Activated T-cell treated with anti-CD3 and anti-CD28 coated beads, Interleukin-2, amount 50 U/mL, for 48 hours (primary cell): ENCODE measurements at regions not wholly inside any gene's neighbourhood (a gene's known extent, or its start where the extent isn't known, plus 50 kb on each side); places are given as distances from the start of the nearest gene placed in this dataset.
"Not testable (repeated sequence)": the region's sequence is repeated elsewhere in the genome, so short reads cannot be mapped to it uniquely, and the experiment has no call there.

Experiments
- DNase-seq, 2 experiments: peaks; one replicate each; pipeline ENCODE4 v3.0.0-alpha.2; 2020

DNA sequence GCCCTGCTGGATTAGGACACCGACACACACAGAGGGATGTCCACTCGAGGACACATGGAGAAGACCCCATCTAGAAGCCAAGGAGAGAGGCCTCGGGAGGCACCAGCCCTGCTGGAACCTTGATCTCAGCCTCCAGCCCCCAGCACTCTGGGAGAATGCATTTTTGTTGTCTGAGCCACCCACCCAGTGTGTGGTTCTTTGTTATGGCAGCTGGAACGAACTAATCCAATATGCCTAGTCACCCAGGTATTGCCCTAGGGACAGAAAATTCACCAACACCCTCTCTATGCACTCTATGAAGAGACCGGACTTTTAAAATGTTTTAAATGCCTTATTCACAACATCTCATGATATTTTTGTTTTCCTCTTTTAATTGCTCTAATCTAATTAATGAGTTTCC, 117.4 kb downstream of the CRYAA start:
- DNase-seq, result no peak

DNA sequence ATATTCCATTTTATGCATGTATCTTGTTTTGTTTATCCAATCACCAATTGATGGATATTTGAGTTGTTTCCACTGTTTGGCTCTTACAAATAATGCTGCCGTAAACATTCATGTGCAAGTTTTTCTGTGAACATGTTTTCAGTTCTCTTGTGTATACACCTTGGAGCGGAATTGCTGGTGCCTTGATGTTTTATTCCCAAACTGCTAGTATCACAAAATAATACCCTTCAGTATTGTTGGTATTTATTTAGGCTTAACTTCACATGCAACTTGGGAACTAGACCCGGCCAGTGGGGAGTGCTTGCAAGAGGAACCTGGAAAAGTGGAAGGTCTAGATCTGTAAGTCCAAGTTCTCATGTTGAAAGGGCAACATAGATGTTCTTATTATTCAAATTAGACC, 115.9 kb downstream of the CRYAA start:
- DNase-seq, result no peak

DNA sequence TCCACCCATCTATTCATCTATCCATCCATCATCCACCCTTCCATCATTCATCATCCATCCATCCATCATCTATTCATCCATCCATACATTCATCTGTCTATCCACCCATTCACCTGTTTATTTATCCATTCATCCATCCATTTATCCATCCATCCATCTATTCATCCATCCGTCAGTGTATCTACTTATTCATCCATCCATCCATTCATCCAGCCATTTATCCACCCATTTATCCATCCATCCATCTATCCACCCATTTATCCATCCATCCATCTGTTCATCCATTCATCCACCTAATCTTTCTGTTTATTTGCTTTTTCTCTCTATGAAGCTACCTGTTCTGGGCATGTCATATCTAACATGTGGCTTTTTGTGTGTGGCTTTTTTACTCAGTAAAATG, 115.4 kb downstream of the CRYAA start:
- no peak for DNase-seq

DNA sequence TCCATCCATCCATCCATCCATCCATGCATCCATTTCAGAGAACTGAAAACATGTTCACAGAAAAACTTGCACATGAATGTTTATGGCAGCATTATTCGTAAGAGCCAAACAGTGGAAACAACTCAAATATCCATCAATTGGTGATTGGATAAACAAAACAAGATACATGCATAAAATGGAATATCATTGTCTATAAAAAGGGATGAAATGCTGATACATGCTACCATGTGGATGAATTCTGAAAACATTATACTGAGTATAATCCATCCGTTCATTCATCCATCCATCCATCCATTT, 115.1 kb downstream of the CRYAA start:
- not testable (repeated sequence) for DNase-seq

DNA sequence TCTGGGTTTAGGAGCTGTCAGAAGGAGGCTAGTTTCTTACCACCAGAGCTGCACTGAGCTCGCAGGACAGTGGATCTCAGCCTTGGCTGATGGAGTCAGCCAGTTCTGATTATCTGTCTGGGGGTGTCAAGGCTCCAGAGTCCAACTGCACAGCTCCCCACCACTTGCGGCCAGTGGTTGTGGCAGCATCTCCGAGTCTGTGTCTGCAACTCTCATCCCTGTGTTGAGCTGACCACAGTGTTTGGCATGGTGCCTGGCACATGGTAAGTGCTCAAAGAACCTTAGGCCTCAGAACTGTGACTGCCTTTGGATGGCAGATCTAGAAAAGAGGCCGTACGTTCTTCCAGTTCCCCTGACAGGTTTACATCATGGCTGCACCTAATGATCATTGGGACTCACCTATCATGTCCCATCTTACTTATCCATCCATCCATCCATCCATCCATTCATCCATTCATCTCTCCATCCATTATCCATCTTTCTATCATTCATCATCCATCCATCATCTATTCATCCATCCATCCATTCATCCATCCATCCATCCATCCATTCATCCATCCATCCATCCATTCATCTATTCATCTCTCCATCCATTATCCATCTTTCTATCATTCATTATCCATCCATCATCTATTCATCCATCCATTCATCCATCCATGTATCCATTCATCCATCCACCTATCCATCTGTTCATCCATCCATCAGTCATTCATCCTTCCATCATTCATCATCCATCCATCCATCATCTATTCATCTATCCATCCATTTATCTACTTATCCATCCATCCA, 114.5 kb downstream of the CRYAA start:
- no peak for DNase-seq

DNA sequence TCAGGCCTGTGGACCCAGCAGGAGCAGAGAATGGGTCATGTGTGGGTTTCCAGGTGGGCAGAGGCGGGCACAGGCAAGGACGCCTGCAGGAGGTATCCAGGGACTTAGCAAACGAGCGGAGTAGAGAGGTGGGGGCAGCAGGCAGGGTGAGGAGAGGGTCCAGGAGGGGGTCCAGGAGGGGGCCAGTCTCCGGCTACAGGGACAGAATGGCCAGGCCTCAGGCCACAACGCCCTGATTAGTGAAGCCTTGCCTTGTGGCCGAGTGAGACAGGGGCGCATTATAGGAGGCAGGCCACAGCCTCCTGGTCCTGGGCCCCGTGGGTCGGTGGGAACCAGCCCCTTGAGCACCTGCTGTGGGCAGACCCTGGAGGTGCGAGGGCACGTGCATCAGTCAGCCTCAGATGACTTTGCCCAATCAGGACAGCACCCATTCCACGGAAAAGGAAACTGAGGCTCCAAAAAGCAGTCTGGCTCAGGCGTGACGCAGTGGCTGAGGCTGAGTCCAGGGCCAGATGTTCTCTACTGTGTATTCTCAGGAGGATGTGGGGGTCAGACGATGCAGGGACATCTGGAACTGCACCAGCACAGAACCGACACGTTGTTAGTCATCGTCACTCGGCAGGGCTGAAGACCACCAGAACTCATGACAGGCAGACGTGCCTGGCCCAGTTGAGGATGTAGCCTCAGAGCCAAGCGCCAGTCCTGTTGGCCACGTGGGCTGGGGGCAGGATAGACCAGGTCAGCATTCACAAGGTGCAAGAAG, 113.7 kb downstream of the CRYAA start:
- DNase-seq, result no peak

DNA sequence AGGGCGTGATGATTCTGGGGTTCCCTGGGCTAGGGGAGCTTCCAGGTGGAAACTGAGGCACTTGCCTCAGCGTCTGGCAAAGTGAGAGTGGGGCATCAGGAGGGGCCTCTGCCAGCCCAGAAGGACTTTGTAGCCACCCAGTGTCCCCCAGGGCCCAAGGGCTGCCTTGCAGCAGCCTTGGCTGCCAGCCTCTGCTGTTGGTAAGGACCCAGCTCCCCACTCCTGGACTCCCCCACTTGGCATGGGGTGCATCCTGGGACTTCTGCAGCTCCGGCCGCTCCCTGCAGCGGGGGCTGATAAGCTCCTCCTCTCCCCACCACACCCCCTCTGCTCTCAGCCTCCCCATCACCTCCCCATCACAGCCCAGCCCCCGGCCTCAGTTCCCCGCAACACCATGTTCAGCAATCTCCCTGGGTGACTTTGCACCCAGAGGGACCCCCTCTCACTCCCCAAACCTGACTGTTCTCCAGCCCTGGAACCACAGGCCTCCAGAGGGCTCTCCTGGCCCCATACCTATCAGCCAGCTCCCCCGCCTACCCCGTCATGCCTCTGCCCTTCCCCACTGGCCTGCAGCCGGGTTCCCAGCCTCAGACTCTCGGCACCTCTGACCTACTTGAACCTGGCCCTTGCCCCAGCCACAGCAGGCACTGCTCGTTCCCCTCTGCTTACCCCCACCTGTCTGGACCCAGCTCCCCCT, 113.0 kb downstream of the CRYAA start:
- DNase-seq, result no peak

DNA sequence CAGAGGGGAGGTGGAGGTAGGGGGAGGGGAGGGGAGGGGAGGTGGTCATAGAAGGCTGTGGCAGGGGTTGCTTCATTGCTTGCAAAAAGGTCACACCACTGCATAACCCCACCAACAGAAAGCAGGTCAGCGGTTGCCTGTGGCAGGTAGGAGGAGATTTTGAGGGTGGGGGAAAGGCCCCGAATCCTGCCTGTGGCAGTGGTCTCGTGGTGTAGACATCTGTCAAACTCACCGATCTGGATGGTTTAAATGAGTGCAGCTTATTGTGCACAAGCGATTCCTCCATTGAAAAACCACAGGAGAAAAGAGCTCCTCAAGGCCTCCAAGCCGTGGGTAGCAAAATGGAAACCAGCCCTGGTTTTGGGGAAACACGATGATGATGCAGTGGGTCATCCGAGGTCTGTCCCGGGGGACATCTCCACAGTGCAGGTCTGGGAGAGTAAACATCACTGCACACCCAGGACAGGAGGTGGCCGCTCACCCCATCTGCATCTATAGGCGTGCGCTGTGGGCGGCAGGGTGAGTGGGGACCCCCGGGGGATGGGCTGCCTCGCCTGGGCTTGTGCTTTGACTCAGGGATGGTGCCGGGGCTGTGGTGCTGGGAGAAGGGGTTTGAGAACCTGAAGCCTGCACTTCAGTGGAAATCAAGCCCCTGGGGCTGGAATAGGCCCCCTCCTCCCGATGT, 112.3 kb downstream of the CRYAA start:
- DNase-seq, result no peak

DNA sequence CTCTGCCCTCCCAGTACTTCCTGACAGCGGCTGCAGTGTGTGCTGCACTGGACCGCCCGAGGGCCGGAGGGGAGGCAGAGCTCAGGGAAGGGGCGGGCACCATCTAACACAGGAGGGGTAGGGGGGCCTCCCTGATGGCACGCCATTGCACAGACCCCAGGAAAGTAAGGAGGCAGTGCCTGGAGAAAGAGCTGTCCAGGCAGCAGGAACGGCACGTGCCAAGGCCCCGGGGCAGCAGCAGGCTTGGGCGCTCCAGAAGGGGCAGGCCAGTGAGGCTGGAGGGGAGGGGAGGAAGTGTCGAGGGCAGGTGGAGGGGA, 110.7 kb downstream of the CRYAA start:
- no peak for DNase-seq

DNA sequence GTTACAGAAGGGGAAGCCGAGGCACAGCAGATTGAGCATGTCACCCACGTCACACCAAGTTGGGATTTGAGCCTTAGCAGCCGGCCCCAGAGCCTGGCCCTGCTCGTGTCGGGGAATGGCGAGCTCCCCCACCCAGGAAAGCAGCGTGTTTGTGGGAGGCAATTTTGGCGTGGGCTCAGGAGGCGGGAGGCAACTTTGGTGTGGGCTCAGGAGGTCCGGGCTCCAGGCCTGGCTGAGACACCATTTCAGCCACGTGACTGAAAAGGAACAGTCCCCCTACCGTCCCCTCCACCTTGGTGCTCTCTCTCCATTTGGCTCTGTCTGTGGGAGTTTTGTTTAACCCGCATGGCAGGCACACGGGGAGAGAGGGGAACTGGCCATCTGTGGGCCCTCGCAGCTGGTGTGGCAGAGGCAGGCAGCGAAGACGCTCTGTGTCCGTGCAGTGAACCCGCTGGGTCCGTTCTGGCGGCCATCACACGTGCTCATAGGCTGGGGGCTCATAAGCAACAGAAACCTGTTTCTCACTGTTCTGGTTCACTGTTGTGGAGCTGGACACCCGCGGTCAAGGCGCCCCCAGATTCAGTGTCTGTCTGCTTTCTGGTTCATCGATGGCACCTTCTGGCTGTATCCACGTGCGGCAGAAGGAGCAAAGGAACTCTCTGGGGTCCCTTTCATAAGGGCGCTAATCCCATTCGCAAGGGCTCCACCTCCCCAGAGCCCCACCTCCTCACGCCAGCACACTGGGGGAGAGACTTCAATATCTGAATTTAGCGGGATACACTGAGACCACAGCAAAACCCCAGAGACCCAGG, 110.2 kb downstream of the CRYAA start:
- no peak for DNase-seq

DNA sequence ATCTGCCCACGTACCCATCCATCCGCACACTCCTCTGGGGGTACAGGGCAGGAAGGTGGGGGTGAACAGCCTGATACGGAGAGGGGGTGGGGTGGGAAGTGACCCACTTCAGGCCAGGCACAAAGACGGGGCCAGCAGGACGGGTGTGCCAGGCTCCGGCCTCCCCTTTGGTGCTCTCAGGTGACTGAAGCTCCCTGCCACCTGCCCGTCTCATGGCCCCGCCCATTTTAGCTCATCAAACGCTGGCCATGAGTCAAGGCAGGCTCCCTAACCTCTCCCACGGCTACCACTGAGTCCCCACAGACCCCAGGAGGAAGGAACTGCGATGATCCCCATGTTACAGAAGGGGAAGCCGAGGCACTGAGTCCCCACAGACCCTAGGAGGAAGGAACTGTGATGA, 109.6 kb downstream of the CRYAA start:
- DNase-seq, result no peak

DNA sequence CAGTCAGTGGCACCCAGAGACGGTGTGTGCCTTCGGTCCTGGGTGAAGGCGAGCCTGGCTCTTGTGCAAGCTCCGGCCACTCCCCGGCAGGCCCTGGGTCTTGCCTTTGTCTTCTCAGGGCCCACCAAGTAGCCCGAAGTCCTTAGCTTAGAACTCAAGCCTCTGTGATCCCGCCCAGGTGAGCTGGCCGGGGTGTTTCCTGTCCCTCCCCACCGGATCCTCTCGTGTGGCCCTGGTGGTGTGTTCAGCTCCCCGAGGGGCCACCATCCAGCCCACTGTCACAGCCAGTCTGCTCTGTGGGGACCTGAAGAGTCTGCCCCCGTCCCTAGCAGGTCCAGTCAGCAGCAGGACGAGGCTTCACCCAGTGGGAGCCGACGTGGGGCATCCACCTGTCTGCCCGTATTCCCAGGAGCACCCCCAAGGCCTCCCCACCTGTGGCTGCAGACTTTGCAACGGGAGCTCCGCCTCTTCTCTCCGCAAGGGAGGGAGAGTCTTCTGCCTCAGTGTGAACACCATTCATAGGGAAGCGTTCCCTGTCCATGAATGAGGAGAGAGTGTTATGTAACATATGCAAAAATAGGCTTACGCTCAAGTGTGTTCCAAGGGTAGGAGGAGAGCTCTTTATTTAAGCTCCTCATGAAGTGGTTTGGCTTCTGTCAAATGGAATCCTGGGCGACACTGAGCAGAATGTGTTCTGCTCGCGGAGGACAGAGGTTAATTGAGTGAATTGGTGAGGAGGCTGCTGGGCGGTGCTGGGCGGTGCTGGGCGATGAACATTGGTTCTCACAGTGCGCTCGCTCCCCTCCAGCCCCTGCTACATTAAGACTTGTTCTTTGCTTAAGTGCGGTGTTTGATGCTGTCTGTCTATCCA, 108.9 kb downstream of the CRYAA start:
- no peak for DNase-seq

DNA sequence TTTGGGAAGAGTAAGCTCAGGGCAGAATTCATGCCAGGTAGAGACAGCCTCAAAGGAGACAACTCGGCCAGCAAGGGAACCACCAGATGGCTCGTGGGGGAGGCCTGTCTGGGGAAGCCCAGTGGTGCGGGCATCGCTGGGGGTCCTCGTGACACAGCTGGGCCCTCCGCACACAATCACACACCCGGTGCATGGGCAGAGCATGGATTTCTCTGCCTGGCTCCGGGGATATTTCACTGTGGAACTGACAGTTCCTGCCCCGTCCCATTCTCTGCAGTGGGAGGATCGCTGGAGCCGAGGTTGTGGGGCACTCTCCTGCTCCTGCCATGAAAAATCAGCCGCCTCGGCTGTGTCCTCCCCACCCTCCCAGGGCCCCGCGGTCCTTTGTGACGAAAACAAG, 108.0 kb downstream of the CRYAA start:
- no peak for DNase-seq

DNA sequence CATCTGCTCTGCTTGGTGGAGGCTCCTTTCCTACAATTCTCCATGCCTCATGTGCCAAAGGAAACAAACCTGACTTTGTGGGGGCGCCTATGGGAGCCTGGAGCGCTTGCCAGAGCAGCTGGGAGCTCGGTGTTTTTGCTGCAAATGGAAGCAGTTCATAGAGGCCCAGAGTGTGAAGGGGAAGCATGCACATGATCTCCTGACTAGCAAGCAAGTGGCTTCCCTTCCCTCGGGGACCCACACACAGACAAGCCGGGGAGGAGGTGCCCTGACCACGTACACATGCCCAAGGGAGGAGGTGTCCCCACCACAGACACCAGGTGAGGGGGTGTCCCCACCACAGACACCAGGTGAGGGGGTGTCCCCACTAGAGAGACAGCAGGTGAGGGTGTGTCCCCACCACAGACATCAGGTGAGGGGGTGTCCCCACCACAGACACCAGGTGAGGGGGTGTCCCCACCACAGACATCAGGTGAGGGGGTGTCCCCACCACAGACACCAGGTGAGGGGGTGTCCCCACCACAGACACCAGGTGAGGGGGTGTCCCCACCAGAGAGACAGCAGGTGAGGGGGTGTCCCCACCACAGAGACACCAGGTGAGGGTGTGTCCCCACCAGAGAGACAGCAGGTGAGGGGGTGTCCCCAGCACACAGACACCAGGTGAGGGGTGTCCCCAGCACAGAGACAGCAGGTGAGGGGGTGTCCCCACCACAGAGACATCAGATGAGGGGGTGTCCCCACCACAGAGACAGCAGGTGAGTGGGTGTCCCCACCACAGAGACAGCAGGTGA, 106.8 kb downstream of the CRYAA start:
- no peak for DNase-seq

DNA sequence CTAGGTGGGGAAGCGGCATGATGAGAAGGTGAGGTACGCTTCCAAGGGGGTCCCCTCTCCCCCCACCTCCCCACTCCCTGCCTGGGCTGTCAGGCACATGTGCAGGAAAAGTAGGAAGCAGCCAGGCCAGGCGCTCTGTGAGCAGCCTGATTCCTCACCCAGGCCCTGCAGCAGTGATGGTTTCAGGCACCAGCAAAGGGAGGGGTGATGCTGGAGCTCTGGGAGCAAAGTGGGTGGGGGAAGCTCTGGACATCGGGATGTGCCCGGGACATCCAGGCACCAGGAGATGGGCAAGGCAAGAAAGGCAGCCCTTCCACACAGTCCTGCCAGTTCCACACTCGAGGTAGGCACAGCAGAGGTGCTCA, 106.1 kb downstream of the CRYAA start:
- no peak for DNase-seq

DNA sequence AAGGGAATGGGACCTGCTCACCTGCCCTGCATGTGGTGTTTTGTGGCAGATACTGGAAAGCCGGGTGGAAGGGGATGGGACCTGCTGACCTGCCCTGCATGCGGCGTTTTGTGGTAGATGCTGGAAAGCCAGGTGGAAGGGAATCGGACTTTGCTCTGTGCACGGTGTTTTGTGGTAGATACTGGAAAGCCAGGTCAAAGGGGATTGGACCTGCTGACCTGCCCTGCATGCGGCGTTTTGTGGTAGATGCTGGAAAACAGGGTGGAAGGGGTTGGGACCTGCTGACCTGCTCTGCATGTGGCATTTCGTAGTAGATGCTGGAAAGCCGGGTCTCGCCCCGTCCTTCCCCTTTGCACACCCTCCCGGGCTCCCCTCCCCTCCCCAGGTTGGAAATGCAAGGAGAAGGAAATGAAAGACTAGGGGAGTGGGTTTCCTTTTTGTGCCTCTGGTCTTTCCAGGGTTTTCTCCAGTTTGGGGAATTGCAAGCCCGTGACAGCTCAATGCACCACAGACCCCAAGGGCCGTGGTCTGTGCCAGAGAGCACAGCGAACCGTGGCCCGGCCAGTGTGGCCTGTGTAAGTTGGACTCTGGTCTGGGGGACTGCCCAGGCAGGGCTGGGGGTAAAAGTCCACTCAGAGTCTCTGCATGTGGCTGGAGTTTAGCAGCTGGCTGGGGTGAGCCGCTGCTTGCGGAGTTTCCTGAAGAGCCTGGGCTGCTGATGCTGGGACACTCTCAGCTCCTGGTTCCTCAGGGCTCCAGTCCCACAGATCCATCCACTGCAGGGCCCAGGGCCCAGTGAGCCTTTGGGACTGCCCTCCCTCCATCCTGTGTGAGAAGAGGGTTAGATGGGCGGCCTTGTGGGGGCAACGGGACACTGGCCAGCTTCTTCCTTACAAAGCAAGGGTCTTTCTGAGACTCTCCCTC, 105.5 kb downstream of the CRYAA start:
- DNase-seq, result no peak

DNA sequence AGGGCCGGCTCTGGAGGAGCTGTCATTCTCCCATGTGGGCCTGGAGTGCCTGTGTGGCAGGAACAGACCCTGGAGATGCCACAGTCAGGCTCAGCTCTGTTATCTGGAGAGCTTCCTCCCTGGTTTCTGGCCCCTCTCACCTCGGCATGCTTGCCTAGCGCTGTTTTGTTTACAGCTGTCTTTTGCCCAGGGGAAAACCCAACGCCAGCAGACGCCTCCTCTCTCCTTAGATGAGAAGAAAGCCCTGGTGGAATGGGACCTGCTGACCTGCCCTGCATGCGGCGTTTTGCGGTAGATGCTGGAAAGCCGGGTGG, 104.9 kb downstream of the CRYAA start:
- no peak for DNase-seq

DNA sequence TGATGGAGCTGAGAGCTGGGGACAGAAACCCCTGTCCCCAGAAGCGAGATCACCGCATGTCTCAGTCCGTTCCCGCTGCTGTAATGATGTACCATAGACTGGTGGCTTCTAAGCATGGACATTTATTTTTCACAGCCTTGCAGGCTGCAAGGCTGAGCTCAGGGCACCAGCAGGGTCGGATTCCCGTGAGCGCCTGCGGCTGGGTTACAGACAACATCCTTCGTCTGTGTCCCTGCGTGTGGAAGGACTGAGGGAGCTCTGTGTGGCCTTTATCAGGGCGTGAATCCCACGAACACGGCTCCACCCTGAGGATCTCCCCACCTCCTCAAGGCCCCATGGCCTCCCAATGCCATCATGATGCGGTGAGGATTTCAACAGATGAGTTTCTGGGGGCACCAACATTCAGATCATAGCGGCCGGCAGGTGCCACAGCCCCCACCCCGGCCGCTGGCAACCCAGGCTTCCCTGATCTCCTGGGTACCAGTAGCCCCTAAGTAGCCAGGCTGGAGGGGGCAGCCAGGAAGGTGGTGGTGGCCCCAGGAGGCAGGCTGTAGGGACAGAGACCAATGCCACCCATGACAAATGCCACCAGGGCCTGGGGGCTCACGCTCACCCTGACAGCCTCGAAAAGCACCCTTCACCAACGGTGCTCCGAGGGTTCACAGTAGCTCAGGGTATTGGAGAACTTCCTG, 104.4 kb downstream of the CRYAA start:
- no peak for DNase-seq

DNA sequence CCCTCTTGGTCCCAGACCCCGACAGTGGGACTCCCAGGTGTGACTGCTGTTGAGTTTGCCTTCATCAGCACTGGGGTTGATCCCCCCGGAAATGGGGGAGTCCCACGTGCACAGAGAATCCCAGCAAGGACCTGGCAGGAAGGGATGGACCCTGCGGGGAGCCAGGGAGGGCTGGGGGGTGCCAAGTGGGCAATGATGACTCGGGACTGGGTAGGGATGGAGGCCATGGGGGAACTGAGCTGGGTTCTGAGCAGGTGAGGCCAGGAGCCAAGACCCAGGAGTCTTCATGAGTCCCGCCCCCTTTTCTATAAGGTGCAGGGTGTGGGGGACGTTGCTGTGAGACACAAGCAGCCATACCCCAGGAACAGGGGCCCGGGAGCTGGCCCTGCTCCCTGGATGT, 103.8 kb downstream of the CRYAA start:
- no peak for DNase-seq
